Activated CD4-positive, alpha-beta T cell treated with anti-CD3 and anti-CD28 coated beads, Interleukin-2, amount 50 U/mL, for 24 hours (primary cell): ENCODE measurements at regions not wholly inside any gene's neighbourhood (a gene's known extent, or its start where the extent isn't known, plus 50 kb on each side); places are given as distances from the start of the nearest gene placed in this dataset.
"Not testable (repeated sequence)": the region's sequence is repeated elsewhere in the genome, so short reads cannot be mapped to it uniquely, and the experiment has no call there.

Source experiments
- DNase-seq, 2 donors: peaks; one replicate each; pipeline ENCODE4 v3.0.0-alpha.2; 2020; ENCODE audit warnings: low read depth in 1 of 2, low spot score in 1 of 2

DNA sequence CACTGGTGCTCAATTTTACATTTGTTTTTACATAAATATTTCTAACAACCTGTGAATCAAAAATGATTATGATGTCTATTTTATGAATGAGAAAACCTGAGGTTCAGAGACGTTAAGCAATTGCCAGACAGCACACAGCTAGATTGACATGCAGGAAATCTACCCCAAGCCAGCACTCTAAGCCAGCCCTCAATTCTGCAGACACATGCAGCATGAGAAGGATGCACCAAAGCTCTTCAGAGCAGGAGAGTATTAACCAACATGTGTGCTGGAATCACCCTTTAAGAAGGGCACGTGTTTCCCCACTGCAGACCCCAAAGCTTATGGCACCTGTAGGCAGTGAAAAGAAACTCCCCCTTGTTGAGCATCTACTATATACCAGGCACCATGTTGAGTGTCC is 126.1 kb upstream of the ARHGEF3 start:
- DNase-seq = no peak

DNA sequence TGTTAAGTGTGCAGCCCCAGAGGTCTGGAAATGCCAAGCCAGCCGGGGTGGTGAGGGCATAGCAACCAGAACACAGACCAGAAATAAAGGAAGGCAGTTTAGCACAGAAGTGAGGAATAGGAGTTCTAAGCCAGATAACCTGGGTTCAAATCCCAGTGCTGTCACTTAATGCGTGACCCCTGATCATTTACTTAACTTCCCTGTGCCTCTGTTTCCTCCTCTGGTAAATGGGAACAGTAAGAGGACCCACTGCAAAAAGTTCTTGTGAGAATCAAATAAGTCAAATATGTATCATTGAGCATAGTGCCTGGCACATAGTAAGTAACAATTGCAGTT is 125.2 kb upstream of the ARHGEF3 start:
- no peak for DNase-seq

DNA sequence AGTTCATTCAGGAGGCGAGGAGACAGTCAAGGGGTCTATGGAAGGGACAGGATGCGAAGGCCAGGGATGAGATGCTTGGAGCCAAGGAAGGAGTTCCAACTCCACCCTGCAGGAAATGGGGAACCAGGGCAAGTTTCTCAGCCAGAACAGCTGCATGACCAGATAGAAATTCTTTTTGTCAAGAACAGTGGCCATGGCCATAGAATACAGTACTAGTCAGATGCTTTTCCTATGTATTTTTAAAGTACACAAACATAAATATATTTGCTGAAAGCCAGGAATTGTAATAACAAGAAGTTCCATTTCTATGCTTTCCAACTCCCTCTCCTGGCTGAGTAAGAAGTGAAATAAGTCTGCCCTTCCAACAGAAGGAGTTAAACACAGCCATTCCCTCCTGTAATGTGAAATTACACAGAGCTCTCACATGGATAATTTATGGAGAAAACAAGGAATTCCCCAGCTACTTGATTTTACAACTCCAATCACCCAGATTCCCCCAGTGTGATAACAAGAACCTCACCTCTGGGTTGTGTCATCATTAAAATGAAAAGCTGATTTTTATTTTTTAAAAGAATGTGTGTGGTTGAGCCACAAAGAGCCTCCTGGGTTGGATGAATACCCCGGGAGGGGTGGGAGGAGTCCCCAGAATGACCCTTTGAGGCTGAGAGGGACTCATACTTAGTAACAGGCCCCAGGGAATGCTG is 124.6 kb upstream of the ARHGEF3 start:
- no peak for DNase-seq

DNA sequence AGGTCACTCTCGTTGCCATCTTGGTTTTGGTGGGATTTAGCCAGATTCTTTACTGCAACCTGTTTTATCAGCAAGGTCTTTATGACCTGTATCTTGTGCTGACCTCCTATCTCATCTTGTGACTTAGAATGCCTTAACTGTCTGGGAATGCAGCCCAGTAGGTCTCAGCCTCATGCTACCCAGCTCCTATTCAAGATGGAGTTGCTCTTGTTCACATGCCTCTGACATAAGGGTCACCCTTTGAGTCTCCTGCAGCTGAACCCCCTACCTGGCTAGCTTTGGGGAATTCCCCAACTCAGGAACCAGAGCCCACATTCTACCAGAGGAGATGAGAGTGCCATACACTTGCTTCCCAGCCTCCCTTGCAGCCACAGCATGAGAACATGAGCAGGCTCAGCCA is 123.0 kb upstream of the ARHGEF3 start:
- DNase-seq = not testable (repeated sequence)

DNA sequence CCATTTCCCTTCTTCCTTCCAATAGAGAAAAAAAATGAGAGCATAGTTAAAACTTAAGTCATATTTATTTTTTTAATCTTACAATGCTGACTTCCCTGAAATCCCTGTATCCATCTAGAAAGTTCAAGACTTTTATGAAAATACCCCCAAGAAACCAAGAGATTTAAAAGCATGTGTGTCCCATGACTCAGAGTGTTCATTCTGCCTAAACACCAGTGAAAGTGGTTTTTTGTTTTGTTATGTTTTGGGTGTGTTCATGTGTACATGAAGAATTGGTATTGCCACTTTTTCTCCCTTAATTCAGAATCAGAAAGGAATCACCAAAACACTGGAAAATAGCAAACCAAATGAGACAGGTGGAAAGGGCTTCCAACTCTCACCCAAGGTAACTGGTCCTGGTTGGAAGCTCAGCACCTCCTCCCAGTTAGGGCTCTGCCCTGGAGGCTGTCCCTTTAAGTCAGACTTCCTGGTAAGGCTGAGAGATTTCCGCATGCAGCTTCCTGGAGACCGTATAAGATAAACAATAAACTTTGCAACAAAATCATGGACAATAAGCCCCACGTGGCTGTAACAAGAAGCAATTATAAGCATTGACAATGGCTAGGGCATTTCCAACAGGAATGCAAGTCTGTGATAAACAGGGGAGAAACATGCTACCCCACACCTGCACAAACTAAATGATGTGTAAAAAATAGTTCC is 121.9 kb upstream of the ARHGEF3 start:
- DNase-seq = no peak

DNA sequence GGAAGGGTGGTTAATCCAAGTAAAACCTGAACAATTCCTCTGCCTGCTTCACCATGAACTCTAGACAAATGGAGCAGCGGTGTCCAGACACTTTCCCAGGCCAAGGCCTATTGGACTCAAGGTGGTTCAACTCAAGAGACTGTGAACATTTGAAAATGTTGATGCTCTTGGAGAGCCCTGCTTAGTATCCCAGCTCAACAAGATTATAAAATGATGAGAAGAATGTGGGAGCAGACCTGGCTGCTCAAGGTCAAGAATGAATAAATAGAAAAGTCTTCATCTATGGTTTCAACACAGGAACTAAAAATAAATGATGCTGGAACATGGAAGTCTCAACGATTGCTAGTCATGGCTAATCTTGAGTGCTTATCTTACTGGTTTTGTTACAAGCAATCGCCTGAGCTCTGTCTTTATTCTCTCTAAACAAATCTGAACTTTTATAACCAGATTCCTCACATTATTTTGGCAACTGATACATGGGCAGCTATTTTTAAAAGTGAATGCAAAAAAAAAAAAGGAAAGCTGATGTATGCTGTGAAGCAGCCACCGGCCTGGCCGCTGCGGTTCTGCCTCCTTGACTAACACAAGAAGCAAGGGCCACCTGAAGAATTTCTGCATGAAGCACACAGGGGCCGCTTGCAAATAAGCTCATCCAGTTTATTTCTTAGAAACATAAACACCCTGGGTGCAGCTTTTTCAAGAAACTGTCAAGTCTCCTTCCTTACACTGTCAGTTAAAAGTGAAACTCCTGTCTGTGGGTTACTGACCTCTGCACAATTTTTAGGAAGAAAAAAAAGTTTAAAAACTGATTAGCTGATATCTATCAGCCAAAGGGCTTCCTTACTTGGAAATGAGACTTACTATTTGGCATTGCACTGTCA is 120.1 kb upstream of the ARHGEF3 start:
- no peak for DNase-seq

DNA sequence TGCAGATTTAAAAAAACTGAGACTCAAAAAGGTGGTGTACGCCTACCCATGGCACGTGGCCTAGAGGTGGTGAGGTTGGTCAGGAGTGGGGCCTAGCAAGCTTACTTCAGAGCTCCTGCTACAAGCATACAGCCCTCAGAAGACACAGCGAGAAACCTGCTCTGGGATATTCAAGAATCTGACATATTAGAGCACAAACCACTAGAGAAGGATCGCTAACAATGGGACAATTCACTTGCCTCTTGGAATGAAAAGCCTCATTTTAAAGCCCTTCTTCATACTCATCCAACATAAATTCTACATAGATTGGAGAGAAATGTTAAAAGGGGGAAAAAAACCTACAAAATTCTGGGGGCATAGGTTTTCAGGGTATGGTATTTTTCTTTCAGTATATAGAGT is 118.0 kb upstream of the ARHGEF3 start:
- DNase-seq = no peak

DNA sequence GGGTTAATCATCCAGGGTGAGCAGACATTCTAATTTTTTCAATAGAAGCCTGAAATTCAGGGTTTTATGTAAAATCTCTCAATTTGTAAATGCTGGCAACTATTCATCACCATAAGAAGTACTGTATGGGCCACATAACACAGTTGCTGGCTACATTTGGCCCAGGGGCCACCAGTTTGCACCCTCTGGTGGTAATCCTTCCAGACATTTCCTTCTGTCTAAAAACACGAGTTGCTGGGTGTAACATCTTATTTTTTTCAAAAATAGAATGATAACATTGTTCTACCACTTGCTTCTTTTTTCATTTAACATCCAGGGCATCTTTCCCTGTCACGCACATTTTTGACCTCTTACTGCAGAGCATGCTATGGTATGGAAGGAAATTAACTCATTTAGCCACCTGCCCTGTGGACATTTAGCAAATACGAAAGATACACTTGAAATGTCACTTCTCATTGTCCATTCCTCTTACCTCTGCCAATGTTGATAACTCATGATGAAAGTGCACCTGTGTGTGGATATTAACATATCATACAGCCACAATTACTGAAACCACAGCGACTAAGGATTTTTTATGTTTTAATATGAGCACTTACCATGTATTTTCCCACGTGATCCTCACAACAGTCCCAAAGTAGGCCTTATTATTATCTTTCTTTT is 117.5 kb upstream of the ARHGEF3 start:
- DNase-seq = no peak

DNA sequence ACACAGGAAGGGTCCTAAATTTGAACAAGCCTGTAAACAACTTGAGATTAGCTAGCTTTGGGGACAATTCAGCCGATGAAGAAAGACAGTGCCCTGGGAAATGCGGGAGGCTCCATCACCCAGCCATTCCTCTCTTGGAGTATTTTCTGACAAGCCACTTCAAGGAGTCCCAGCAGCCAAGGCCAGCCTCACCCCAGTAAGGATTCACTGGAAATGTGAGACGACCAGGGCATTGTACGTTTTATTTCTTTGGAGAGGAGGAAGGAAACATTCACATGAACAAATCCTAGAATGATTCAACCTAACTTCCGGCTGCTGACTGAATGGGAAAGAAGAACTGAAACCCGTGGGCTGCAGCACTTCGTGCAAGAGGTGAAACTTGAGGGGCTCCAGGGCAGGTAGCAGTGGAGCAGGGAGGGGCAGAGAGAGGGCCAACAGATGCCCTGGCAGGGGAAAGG is 116.4 kb upstream of the ARHGEF3 start:
- peak; percentile 21 to 62 for DNase-seq

DNA sequence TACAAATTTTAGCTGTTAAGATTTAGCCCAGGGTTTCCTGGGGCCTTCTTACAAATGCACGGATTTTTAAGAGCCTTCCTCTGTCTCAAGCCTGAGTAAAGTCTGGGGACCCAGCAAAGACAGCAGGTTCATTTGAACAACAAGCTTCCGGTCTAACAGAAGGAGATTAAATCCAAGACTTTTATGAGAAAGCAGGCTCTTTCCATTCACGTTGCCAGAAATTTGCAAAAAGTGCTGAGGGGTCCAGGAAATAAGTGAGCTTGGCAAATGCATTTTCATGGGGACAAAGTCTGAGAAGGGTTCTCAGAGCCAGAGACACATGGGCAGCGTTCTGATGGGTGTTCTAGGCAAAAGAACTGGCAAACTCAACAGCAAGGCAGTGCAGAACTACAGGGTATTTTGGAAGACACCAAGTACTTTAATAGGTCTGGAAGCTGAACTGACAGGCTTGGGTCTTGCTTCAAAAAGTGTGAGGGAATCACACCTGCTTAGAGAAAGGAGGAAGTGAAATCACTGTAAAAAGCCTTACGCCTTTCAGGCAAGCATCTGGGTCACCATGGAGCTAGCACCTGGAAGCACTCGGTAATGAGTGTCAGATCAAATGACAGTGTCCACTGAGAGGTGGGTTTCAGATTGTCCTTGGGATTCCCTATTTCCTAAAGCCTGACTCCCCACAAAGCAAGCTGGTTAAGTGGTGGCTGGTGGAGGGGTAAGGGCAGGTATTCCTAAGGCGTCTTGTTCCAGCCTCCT is 115.8 kb upstream of the ARHGEF3 start:
- no peak for DNase-seq

DNA sequence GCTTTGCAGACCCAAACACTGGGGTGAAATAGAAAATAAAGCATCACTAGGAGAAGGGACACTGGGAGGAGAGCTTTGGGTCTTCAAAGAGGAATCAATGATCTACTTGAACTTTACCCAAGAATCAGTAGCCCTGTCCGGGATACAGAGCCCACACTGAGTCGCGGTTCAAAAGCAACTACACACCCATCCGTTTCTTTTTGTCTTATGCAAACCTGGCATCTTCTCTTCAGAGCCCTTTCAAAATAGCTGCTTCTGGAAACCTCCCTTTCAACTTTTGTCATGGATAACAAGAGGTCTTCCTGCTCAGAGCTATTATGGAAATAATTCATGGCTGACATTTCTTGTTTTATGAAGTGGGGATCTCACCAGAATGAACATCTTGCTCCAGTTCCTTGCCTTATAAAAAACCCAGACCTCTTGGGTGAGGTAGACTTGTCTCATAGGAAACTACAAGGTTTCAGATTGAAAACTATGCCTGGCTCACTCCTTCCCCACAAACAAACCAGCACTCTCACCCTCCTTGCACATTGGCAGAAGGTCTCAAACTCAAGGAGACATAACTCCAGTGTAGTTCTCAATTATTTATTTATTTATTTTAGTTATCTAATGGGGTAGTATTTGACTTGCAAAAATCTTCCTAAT is 115.1 kb upstream of the ARHGEF3 start:
- no peak for DNase-seq

DNA sequence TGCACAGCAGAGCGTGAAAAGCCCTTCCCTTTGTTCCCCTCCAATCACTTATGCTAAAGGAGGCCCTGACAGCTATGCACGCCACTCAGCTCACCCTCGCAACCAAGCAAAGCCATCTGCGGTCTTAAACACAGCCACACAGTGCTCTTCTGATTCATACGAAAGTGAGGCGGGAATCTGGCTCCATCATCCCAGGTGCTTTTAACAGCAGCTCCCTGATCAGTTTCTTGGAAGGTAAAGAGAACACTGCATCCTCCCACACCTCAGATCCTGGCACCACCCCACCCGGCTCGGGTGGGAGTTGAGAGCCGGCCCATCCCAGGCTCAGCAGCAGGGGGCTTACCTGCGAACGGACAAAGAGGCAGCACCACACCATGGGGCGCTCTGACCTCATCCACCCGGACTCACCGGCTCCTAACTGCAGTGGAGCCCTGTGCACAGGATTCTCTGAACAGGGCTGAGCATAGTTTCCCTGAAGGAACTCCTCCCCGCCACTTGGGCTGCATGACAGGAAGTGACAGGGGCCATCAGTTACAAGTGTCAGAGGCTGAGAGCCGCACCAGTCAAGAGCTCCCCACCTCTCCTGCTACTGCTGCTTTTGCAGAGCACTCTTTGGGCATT is 114.3 kb upstream of the ARHGEF3 start:
- peak; percentile 16 to 69 for DNase-seq

DNA sequence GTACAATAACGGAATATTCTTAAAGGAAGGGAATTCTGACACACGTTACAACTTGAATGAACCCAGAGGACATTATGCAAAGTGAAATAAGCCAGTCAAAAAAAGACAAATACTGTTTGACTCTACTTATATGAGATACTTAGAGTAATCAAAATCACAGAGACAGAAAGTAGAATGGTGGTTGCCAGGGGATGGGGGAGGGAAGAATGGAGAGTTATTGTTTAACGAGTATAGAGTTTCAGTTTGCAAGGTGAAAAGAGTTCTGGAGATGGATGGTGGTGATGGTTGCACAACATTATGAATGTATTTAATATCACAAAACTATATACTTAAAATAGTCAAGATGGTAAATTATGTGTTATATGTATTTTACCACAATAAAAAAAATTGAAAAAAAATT is 112.9 kb upstream of the ARHGEF3 start:
- DNase-seq = no peak

DNA sequence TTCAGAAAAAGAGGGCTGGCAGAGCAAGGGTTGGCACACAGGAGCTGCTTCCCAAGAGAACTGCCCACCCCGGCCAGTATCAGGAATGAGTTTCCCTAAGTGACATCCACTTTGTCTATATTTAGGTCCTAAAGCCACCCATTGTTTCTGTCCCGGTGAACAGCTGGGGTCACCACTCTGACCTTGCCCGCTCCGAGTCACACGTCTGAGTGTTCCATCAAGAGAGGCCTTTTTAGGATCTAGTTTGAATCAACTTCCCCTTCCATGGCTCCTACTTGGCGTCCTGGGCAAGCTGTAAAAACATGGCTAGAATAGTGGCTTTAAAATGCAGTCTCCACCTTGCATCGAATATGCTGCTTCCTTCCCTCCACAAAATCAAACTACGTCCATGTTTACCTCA is 109.6 kb upstream of the ARHGEF3 start:
- DNase-seq = no peak

DNA sequence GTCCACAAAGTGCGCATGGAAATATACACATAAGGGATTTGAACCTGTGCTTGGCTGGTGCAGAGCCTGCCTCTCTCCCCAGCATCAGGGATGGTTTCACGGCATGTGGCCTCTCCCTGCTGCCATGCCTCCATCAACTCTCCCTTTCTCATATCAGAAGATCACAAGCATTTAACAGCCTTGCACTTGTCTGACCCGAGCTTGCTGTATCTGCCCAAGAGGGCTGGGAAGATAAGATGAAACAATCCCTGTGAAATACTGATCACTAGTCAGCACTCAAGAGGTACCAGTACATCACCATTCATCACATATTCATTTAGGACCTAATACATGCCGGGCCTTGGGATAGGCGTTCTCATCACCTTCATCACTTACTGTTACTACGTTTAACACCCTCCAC is 107.6 kb upstream of the ARHGEF3 start:
- DNase-seq = no peak

DNA sequence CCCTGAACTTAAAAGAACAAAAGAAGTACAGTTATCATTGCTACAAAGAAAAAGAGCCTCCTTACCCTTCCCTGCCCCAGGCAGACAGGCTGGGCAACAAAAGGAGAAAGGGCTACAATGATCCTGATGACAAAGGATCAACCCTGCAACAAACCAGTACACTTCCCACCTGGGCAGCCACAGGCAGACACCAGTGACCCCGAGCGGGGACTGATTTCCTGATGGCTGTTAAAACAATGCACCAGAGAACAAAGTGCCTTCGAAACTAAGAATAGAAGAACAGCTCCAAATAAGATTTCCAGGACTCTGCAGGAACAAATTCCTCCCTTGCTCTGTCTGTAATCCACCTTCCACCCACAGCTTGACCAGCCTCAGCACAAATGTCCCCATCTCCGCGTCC is 106.3 kb upstream of the ARHGEF3 start:
- DNase-seq = no peak

DNA sequence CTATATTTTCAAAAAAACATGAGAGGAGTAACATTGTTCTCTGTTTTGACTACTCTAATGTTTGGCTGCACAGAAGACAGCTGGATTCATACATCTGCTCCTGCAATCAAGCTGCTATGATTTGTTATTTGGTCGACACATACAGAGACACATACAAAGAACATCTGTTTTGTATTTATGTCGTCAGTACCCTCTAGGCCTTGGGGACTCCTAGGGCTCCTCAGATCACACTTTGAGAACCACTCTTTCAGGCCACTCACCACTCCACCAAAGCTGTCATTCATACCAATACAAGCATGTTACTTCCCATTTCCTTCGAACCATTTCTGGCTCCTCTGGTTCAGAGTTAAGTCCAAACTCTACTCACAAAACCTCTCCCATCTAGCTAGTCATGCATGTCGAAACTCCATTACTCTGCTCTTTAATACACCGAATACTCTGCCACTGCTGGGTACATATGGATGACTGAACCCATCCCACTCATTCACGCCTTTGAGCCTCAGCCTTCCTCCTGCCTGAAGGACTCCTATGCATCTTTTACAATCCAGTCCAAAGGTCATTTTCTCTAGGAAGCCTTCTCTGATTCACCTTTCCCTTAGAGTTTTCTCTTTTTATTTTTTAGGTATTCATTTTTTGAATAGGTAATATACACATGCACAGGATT is 102.9 kb upstream of the ARHGEF3 start:
- no peak for DNase-seq

DNA sequence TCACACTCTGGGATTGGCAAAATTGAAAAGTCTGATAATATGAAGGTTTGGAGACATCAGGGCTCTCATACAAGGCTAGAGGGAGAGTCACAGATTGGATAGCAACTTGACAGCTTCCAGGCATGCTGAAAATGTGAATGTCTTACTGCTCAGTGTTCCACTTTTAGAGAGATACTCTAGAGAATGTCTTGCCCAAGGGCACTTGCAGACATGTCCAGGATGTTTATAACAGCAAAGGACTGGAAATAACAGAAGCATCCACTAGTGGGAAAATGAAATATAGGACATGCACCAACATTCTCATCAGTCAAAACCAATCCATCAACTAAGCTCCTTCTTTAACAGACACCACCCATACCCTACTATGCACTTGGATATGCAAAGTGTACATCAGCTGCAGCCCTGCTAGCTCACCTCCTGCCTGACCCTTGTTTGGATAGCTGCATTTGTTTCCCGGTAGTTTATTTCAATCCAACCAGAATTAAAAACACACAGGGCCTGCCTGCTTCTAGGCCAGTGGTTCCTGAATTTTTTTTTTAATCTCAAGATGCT is 101.6 kb upstream of the ARHGEF3 start:
- DNase-seq = no peak
